ENCODE measurements at regions not wholly inside any gene's neighbourhood (a gene's known extent, or its start where the extent isn't known, plus 50 kb on each side); places are given as distances from the start of the nearest gene placed in this dataset.

- Histone ChIP-seq H3K27me3 (replicated peaks in 1 of 4; ENCODE audit: control insufficient read depth in 3 of 4, extremely low read depth in 1 of 4, insufficient read depth in 3 of 4, low read length in 3 of 4) (no peaks in the 10 kb centered on the region), H3K56ac (replicated peaks; ENCODE audit: insufficient read length, low read depth, low read length) (no peak overlapping the region), H2BK15ac (ENCODE audit: low read length) (no peak overlapping the region), H3K9ac (replicated peaks in 1 of 4; ENCODE audit: extremely low read depth in 1 of 4, low read depth in 3 of 4, low read length in 3 of 4) (no peak overlapping the region), H3K79me2 (ENCODE audit: control insufficient read depth in 1 of 2, insufficient read depth in 2 of 2, low read length in 2 of 2) (no peaks in the 10 kb centered on the region), H2AFZ (ENCODE audit: low read length) (0 out of 2 replicates have a peak overlapping the region, but pooled peaks have one; percentile 42), H3K4ac (replicated peaks; ENCODE audit: insufficient read length, low read depth, low read length) (no peak overlapping the region), H3K36me3 (ENCODE audit: control insufficient read depth in 2 of 4, insufficient read depth in 4 of 4, low read length in 3 of 4) (no peaks in the 10 kb centered on the region), H3K23me2 (ENCODE audit: low read depth, low read length) (no peaks in the 10 kb centered on the region), H3K27ac (ENCODE audit: low read depth, low read length) (no peak overlapping the region), H2BK120ac (replicated peaks; ENCODE audit: low read depth, low read length) (no peak overlapping the region), H2BK20ac (ENCODE audit: low read length) (no peak overlapping the region), H3K79me1 (ENCODE audit: low read depth, low read length) (no peaks in the 10 kb centered on the region), H3K18ac (ENCODE audit: extremely low read depth, low read length) (no peak overlapping the region; the same call in 1 of the 2 replicates), H2BK12ac (ENCODE audit: low read depth, low read length) (no peak overlapping the region), H3K14ac (ENCODE audit: insufficient read length) (no peak overlapping the region), H2AK5ac (ENCODE audit: low read depth, low read length) (no peak overlapping the region), H4K91ac (replicated peaks; ENCODE audit: insufficient read length, low read length) (no peak overlapping the region), H3K23ac (ENCODE audit: insufficient read length) (no peak overlapping the region), H4K20me1 (replicated peaks in 1 of 2; ENCODE audit: control insufficient read depth in 1 of 2, insufficient read depth in 2 of 2, low read length in 2 of 2) (no peaks in the 10 kb centered on the region), H3K4me2 (ENCODE audit: insufficient read depth in 1 of 2, low read depth in 2 of 2, low read length in 2 of 2) (no peak overlapping the region), H3K9me3 (ENCODE audit: insufficient read depth in 2 of 2, low read depth in 1 of 2, low read length in 1 of 2) (no peaks in the 10 kb centered on the region), H2BK5ac (ENCODE audit: low read depth, low read length) (no peak overlapping the region), H4K5ac (ENCODE audit: insufficient read length, low read depth, low read length) (no peak overlapping the region), H3K4me1 (replicated peaks in 1 of 4; ENCODE audit: control insufficient read depth in 3 of 4, insufficient read depth in 4 of 4, low read length in 3 of 4) (no peaks in the 10 kb centered on the region), H3K4me3 (ENCODE audit: extremely low read depth in 1 of 4, insufficient read depth in 2 of 4, low read depth in 3 of 4, low read length in 4 of 4) (no peak overlapping the region), H4K8ac (ENCODE audit: extremely low read depth, insufficient read depth, low read length) (no peak overlapping the region)
- FAIRE-seq (no peak), DNase-seq (ENCODE audit: low read depth in 1 of 2, low spot score in 2 of 2) (no peak)
- WGBS, 2 experiments (ENCODE audit: extremely low coverage in 1 of 2, insufficient coverage in 1 of 2, insufficient read length in 1 of 2, insufficient replicate concordance in 2 of 2, low coverage in 1 of 2, low lambda C conversion rate in 2 of 2, missing lambda C conversion rate in 1 of 2): 92% methylated on average over 1 of the region's 1 CpG; no CpG with 5 or more reads in 1 of the 2 experiments
- ChIA-PET CTCF (ENCODE audit: partially characterized antibody) (interaction anchor here (0.9 to 1.1 kb wide), 2 partner anchors 12 to 23 kb away, joined by 3 read pairs; no protein-coding TSS in a partner anchor), POLR2A (ENCODE audit: partially characterized antibody) (no interaction called here)
- no peak for TF ChIP-seq EZH2 (IDR thresholded peaks at IDR 0.05; ENCODE audit: low read depth, low read length, severe bottlenecking)
- no peak for TF ChIP-seq ATF3 (IDR thresholded peaks at IDR 0.05; ENCODE audit: insufficient read depth, low read depth, low read length)
- TF ChIP-seq SIX5 (IDR thresholded peaks at IDR 0.05; ENCODE audit: low read depth, low read length): no peak
- TF ChIP-seq GTF2F1 (IDR thresholded peaks at IDR 0.05; ENCODE audit: borderline replicate concordance, low read depth, low read length): no peak
- no peak for TF ChIP-seq NRF1 (IDR thresholded peaks at IDR 0.05; ENCODE audit: low read depth, low read length)
- no peak for TF ChIP-seq SAP30 (IDR thresholded peaks at IDR 0.05; ENCODE audit: insufficient read depth, insufficient replicate concordance, low read length)
Measured at GRCh38 chr7:124379296-124379695, 346.4 kb upstream of the TMEM229A start.
